ENCODE measurements at regions not wholly inside any gene's neighbourhood (a gene's known extent, or its start where the extent isn't known, plus 50 kb on each side); places are given as distances from the start of the nearest gene placed in this dataset.

DNA sequence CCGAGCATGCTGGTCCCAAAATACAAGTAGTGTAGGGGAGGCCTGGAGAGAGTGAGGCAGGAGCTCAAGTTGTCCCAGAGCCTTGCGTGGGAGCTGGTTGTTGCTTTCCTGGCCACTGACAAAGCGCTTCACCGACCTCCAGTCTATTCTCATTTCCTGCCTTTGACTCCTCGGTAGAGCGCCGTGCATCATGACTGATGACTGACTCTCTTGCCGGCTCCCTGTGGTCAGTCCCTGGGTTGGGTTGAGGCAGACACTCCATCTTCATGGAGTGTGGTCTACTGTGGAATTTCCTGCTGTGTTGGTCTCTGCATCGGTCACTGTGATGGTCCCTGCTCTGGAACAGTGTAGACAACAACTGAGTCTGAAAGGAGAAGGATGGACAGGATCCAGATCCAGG is 175.1 kb upstream of the S1PR3 start:
- TF ChIP-seq, protein P1, sequence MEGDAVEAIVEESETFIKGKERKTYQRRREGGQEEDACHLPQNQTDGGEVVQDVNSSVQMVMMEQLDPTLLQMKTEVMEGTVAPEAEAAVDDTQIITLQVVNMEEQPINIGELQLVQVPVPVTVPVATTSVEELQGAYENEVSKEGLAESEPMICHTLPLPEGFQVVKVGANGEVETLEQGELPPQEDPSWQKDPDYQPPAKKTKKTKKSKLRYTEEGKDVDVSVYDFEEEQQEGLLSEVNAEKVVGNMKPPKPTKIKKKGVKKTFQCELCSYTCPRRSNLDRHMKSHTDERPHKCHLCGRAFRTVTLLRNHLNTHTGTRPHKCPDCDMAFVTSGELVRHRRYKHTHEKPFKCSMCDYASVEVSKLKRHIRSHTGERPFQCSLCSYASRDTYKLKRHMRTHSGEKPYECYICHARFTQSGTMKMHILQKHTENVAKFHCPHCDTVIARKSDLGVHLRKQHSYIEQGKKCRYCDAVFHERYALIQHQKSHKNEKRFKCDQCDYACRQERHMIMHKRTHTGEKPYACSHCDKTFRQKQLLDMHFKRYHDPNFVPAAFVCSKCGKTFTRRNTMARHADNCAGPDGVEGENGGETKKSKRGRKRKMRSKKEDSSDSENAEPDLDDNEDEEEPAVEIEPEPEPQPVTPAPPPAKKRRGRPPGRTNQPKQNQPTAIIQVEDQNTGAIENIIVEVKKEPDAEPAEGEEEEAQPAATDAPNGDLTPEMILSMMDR (IDR thresholded peaks at IDR 0.05; ENCODE audit: low read depth, low read length): no peak
- DNase-seq (ENCODE audit: extremely low read depth, low read depth): no peak

DNA sequence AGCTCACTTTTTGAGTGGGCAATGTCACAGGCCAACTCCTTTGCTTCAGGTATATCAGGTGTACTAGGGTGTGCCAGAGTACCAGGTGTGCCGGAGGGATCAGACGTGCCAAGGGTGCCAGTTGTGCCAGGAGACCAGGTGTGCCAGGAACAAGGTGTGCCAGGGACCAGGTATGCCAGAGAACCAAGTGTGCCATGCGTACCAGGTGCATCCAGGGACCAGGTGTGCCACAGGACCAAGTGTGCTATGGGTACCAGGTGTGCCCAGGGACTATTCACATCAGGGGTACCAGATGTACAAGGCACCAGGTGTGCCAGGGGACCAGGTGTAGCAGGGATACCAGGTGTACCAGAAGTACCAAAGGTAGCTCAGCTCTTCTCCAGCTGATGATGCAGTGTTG is 174.7 kb upstream of the S1PR3 start:
- TF ChIP-seq, protein P1 (IDR thresholded peaks at IDR 0.05; ENCODE audit: low read depth, low read length): no peak
- no peak for DNase-seq (ENCODE audit: extremely low read depth, low read depth)

DNA sequence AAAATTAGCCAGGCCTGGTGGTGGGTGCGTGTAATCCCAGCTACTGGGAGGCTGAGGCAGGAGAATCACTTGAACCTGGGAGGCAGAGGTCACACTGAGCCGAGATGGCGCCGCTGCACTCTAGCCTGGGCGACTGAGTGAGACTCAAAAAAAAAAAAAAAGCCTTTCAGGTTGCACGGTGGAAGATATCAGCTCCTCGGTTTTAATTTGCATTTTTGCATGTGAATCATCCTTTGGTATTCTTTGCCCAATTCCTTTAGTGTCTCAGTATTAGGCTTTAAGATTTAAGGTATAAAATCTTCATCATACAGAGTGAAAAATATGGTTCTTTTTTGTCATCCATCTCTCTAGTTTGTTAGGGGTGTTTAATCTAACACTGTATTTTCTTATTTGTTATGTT is 173.6 kb upstream of the S1PR3 start:
- TF ChIP-seq, protein P1 (IDR thresholded peaks at IDR 0.05; ENCODE audit: low read depth, low read length): no peak
- DNase-seq (ENCODE audit: extremely low read depth, low read depth): no peak

DNA sequence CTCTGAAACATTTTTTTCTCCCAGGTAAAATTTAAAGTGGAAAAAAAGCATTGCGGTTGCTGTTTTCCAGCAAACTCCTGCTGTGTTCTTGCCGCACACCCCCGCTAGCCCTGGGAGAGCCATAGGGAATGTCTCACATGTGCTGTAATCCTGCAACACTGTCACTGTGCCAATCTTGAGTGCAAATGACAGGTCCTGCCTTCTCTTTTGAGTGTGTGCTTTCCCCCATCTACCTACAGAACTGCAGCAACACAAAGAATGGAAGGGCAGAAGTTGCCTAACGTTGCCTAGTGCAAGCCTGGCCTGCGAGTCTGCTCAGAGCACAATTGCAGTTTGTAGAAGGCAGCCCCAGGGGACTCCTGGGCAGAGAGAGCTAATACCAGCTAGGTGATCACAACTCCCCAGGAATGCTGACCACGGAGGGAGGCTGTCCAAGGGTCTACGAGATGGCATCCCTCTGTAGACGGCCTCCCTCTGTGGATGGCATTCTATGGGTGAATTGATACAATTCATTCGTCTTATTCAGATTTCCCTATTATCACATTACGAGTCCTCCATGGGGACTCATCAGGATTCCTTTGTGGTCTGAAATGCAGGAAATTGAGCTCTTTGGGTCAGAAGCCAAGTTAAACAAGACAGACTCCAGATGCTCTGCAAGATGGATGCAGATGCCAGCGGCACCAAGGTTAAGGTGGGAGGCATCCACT is 172.6 kb upstream of the S1PR3 start:
- DNase-seq (ENCODE audit: extremely low read depth, low read depth): no peak

DNA sequence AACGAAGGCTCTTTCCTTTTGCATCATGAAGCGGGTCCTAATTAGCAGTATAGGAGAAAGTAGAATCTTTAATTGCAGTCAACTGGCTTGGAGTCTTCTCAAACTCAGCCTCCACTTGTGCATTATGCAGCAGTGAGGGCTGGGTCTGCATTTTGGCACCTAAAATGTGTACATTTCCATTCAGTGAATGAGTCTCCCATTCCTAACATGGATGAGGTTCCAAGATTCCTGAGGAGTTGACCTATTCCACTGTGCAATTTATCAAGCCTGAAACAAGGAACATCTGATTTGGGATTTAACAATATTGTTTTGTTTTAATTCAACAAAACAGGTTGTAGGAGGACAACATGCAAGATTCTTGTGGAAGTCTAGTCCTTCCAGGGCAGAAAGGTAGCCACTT is 171.8 kb upstream of the S1PR3 start:
- TF ChIP-seq, protein P1 (IDR thresholded peaks at IDR 0.05; ENCODE audit: low read depth, low read length): no peak
- DNase-seq (ENCODE audit: extremely low read depth, low read depth): no peak

More for the DNA sequence above, 172.6 kb upstream of the S1PR3 start:
- TF ChIP-seq, protein P1 (IDR thresholded peaks at IDR 0.05; ENCODE audit: low read depth, low read length): no peak

DNA sequence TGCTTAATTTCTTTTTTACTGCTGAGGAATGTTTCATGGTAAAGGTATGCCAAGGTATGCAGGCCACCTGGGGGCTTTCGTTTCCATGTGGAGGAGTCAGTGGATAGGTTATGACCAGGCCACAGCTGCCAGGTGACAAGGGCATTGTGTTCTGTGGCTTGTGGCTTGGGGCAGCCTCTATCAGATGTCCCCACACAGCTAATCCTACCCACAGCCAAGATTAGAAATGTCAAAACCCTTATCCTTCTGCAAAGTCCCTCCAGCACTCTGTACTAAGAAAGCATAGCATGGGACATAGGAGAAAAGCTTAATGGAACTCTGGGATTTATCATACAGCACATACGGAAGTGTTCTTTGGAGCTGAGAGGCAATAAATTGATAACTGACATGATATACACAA is 171.2 kb upstream of the S1PR3 start:
- TF ChIP-seq, protein P1 (IDR thresholded peaks at IDR 0.05; ENCODE audit: low read depth, low read length): no peak
- no peak for DNase-seq (ENCODE audit: extremely low read depth, low read depth)

DNA sequence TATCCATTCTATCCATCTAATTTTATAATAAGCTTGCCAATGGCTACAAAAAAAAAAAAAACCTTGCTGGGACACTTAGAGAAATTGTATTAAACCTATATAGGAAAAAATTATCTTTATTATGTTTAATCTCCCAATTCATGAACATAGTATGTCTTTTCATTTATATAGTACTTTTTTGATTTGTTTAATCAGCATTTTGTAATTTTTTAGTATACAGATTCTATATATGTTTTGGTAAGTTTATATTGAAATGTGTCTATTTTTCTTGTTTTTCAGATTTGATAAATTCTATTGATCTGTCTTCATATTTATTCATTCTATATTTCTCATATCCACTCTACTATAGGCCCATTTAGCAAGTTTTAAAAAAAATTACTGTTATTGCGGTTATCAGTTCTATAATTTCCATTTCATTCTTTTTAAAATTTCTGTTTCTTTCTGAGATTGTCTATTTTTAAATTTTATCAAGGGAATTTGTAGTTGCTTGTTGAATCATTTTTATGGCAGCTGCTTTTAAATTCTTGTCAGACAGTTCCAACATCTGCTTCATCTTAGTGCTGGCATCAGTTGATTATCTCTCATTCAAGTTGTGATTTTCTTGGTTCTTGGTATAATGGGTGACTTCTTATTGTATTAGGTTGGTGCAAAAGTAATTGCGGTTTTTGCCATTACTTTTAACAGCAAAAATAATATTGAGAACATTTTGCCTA is 170.1 kb upstream of the S1PR3 start:
- TF ChIP-seq, protein P1 (IDR thresholded peaks at IDR 0.05; ENCODE audit: low read depth, low read length): no peak
- DNase-seq (ENCODE audit: extremely low read depth, low read depth): no peak
